Omental fat pad (tissue), 3 donors: ENCODE measurements at regions not wholly inside any gene's neighbourhood (a gene's known extent, or its start where the extent isn't known, plus 50 kb on each side); places are given as distances from the start of the nearest gene placed in this dataset.

Experiments
- ATAC-seq: fragments of 150-250 bp; one replicate; pipeline ENCODE4 v1.9.1; 2016; ENCODE audit warnings: mild to moderate bottlenecking, moderate library complexity; ENCODE audit not compliant: low FRiP score
- DNase-seq: peaks from one replicate; pipeline ENCODE4 v3.0.0-alpha.2; 2019; ENCODE audit warnings: low spot score
- CTCF ChIP-seq, 3 donors: fragments of 450-650 bp; IDR thresholded peaks; one replicate each; pipeline ENCODE4 v1.5.1; 2016 to 2017; ENCODE audit warnings: antibody characterized with exemption in 3 of 3, mild to moderate bottlenecking in 3 of 3, moderate library complexity in 2 of 3

- DNase-seq, result no peak
Observed at GRCh38 chr5:71903808-71904207, 184.7 kb downstream of the CARTPT start.

DNA sequence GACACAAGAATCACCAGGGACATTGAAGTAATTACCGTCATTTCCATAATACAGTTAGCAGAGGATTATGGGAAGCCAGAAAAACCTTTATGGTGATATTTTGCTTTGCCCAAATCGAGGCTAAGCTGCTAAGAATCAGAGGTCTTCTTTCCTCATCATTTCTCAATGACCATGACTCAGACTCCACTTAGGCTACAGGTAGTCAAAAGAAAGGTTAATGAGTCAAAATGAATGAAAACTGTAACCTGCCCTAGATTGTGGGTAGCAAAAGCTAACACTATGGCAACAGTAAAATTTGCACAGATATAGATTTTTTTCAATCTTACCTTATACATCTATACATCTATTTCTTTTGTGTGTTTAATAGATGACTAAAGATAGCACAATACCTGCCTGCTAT lies 185.8 kb downstream of the CARTPT start:
- no peak for TF ChIP-seq CTCF (IDR thresholded peaks at IDR 0.05)
- DNase-seq (no peak), ATAC-seq (no peak)

More at GRCh38 chr5:71903808-71904207, 184.7 kb downstream of the CARTPT start:
- no peak for ATAC-seq
- no peak for TF ChIP-seq CTCF (IDR thresholded peaks at IDR 0.05)

GRCh38 chr5:71905834-71906711 lies 187.0 kb downstream of the CARTPT start:
- DNase-seq (no peak), ATAC-seq (peak; percentile 81)
- no peak for TF ChIP-seq CTCF (IDR thresholded peaks at IDR 0.05)

DNA sequence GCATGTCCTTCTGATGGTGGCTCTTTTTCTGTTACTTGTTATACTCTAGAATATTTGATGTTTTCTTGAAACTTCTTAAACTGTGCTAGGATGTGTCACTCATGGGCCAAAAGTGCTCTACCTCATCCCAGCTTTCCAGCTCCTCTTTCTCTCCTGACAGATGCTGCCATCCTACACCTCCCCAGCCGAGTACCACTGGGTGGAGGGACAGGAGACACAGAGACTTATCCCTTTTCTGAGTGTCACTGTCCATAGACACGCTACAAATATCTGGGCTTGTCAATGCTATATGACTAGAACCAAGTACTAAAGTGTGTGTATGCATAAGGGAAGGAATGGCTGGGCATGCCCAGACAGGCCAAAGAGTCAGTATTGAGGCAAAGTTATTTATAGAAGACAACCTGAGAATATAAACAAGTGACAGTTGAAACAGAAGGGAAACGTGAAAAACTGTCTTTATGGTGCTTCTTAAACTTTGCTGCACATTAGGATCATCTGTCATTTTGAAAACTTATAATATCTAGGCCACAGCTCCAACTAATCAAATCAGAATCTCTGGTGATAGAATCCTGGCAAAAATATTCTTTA lies 188.0 kb downstream of the CARTPT start:
- no peak for DNase-seq
- TF ChIP-seq CTCF (IDR thresholded peaks at IDR 0.05), result no peak
- no peak for ATAC-seq

DNA sequence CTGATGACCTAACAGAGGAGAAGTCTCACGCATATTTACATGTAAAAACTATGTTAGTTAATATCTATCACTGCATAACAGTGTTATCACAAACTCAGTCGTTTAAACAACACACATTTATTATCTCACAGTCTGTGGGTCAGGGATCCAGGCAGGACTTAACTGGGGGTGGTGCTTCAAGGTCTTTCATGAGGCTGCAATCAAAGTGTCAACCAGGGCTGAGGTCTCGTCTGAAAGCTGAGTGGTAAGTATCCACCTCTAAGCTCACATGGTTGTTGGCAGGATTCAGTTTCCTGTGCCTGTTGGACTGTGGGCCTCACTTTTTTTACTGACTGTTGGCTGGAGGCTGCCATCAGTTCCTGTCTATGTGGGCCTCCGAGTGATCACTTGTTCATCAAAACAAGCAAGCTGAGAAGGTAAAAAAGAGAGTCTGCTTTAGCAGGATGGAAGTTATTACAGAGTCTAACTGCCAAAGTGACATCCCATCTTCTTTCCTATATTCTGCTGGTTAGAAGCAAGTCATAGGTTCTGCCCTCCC lies 188.6 kb downstream of the CARTPT start:
- ATAC-seq (no peak), DNase-seq (no peak)
- no peak for TF ChIP-seq CTCF (IDR thresholded peaks at IDR 0.05)

- no peak for TF ChIP-seq CTCF (IDR thresholded peaks at IDR 0.05)
- DNase-seq (no peak), ATAC-seq (no peak)
Observed at GRCh38 chr5:71910741-71911140, 191.7 kb downstream of the CARTPT start.
